Omental fat pad (tissue), 3 donors: ENCODE measurements at regions not wholly inside any gene's neighbourhood (a gene's known extent, or its start where the extent isn't known, plus 50 kb on each side); places are given as distances from the start of the nearest gene placed in this dataset.

ENCODE experiments used
- ATAC-seq: fragments of 150-250 bp; one replicate; pipeline ENCODE4 v1.9.1; 2016; ENCODE audit warnings: mild to moderate bottlenecking, moderate library complexity; ENCODE audit not compliant: low FRiP score
- DNase-seq: peaks from one replicate; pipeline ENCODE4 v3.0.0-alpha.2; 2019; ENCODE audit warnings: low spot score
- TF ChIP-seq, protein P1 (sequence below), 3 donors: fragments of 450-650 bp; IDR thresholded peaks; one replicate each; pipeline ENCODE4 v1.5.1; 2016 to 2017; ENCODE audit warnings: antibody characterized with exemption in 3 of 3, mild to moderate bottlenecking in 3 of 3, moderate library complexity in 2 of 3

DNA sequence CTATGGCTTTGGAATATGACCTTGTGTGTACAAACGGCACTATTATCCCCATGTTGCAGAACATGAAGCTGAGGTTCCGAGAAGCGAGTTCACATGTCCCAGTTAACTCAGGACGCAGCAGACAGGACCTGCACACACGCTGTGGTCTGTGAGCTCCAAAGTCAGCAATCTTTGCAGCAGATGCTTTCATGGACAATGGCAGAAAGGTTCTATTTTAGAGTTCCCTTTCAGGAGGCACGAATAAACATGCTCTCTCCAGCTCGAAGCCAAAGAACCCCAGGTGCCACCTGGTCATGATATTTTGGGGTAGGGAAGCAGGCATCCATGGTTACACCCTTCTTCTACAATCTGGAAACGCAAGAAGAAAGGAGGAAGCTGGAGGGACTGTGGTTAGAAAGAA is 412.0 kb downstream of the TMEM114 start:
- no peak for DNase-seq
- TF ChIP-seq, protein P1, sequence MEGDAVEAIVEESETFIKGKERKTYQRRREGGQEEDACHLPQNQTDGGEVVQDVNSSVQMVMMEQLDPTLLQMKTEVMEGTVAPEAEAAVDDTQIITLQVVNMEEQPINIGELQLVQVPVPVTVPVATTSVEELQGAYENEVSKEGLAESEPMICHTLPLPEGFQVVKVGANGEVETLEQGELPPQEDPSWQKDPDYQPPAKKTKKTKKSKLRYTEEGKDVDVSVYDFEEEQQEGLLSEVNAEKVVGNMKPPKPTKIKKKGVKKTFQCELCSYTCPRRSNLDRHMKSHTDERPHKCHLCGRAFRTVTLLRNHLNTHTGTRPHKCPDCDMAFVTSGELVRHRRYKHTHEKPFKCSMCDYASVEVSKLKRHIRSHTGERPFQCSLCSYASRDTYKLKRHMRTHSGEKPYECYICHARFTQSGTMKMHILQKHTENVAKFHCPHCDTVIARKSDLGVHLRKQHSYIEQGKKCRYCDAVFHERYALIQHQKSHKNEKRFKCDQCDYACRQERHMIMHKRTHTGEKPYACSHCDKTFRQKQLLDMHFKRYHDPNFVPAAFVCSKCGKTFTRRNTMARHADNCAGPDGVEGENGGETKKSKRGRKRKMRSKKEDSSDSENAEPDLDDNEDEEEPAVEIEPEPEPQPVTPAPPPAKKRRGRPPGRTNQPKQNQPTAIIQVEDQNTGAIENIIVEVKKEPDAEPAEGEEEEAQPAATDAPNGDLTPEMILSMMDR (IDR thresholded peaks at IDR 0.05) = no peak
- no peak for ATAC-seq

DNA sequence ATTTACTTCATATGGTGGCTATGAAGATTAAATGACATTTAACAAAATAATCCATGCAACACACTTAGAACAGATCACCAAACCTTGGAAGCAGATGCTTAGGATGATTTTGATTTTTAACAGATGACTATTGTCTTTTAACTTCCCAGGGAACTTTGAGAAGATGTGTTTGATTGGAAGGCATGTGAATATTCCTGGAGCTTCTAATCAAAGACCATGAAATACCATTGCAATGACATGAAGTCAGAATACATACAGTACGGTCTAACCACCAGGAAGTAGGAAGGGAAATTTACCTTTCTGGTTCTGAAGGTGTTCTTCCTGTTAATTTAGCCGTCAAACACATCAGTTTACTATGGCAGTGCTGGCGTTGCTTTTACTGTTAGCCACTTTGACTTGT is 414.9 kb downstream of the TMEM114 start:
- TF ChIP-seq, protein P1 (IDR thresholded peaks at IDR 0.05) = no peak
- ATAC-seq (no peak), DNase-seq (no peak)

- ATAC-seq (peak; percentile 64), DNase-seq (peak; percentile 25)
- TF ChIP-seq, protein P1 (IDR thresholded peaks at IDR 0.05) = peak in 1 of 3 donors; percentile 16
Measured at GRCh38 chr16:8173111-8173644, 417.1 kb downstream of the TMEM114 start.

DNA sequence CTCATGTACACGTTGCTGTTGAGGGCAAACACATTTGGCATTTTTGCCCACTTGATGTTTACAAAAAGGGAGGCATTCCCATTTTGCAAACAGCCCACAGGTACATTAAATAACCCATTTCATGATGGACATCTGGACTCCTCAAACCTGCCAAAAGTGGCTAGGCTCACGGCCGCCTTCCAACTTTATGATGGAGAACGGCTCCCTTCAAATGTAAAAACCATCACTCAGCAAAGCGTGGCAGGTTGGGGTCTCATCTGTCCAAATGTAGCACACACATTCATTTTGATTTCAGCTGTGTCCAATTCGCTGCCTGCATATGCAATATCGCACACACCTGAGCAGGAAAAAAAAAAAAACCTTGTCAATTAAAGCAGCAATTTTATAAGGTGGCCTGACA is 417.8 kb downstream of the TMEM114 start:
- TF ChIP-seq, protein P1 (IDR thresholded peaks at IDR 0.05) = no peak
- ATAC-seq (no peak), DNase-seq (no peak)

DNA sequence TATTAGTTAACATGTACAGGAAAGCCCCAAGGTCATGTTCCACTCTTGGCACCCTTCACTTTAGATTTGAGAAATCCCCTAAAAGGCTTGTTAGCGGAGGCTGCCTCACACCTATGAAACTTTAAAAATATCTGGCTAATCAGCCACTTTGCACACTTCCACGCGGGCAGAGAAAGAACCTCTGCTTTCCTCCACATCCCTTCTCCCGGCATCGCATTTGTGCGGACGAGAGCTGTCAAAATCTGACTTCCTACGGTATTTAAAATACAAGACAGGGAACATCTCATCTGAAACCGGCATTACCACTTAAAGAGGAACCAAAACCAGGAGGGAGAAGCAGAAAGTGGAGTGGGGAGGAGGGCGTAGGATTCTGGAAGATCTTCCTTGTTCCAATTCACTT is 422.3 kb downstream of the TMEM114 start:
- ATAC-seq = no peak
- TF ChIP-seq, protein P1 (IDR thresholded peaks at IDR 0.05) = no peak
- DNase-seq = no peak

DNA sequence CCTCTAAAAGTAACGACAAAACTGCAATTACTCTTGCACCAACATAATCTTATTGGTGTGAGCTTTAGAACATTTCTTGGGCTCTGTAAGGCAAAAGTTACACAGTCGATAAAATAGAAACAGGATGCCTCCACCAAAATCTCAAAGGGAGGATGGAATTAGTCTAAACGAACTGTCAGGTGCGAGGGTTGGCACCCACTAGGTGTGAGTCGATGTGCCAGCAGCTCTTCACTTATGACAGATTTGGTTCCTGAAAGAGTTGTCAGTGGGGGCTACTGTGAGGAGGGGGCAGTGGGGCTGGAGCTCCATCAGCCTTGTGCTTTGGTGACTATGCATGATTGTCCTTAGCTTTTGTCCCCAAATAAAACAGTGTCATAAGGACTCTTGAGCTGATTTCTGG is 422.9 kb downstream of the TMEM114 start:
- ATAC-seq (no peak), DNase-seq (no peak)
- TF ChIP-seq, protein P1 (IDR thresholded peaks at IDR 0.05) = no peak

DNA sequence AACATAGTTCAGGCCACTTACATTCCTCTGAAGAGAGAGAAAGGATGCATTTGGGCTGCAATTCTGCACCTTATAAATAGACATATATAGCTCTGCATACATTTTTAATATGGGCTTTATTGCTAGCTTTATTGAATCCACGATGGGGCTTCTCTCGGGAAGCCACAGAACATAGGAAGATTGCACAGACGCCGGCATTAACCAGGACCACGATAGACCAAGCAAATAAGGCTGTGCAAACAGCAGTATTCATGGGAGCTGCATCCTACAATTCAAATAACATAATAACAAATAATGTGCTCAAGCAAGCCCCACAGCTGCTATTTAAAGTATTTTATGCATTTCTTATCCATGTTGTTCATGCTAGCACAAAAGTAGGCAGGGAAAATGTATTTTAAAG is 432.3 kb downstream of the TMEM114 start:
- no peak for ATAC-seq
- TF ChIP-seq, protein P1 (IDR thresholded peaks at IDR 0.05) = no peak
- DNase-seq = no peak
